WTC11 (cell line): ENCODE measurements at regions not wholly inside any gene's neighbourhood (a gene's known extent, or its start where the extent isn't known, plus 50 kb on each side); places are given as distances from the start of the nearest gene placed in this dataset.

Source experiments
- CBFB ChIP-seq: sonication (generic); formaldehyde crosslinking; IDR thresholded peaks from 2 replicates; pipeline ENCODE4 v1.8.1; 2022; ENCODE audit warnings: mild to moderate bottlenecking, low read depth, missing genetic modification reagents
- FOXJ3 ChIP-seq: sonication (generic); formaldehyde crosslinking; IDR thresholded peaks from 2 replicates; pipeline ENCODE4 v1.9.0; 2021; ENCODE audit warnings: missing genetic modification reagents, mild to moderate bottlenecking, borderline replicate concordance
- KAT7 ChIP-seq: sonication (generic); formaldehyde crosslinking; IDR thresholded peaks from 2 replicates; pipeline ENCODE4 v1.8.1; 2023; ENCODE audit warnings: missing genetic modification reagents, mild to moderate bottlenecking, borderline replicate concordance
- NFE2L1 ChIP-seq: sonication (generic); formaldehyde crosslinking; IDR thresholded peaks from 2 replicates; pipeline ENCODE4 v1.8.1; 2023; ENCODE audit warnings: missing genetic modification reagents
- TF ChIP-seq, protein P1 (sequence below): fragments of 200-600 bp; IDR thresholded peaks from 2 replicates; pipeline ENCODE4 v1.8.0; 2022; ENCODE audit warnings: antibody characterized with exemption
- TF ChIP-seq, protein P2 (sequence below): sonication (generic); formaldehyde crosslinking; IDR thresholded peaks from 2 replicates; pipeline ENCODE4 v1.8.1; 2023; ENCODE audit warnings: mild to moderate bottlenecking, missing genetic modification reagents, borderline replicate concordance
- TF ChIP-seq, protein P3 (sequence below): sonication (generic); formaldehyde crosslinking; IDR thresholded peaks from 2 replicates; pipeline ENCODE4 v1.8.1; 2023; ENCODE audit warnings: mild to moderate bottlenecking, moderate library complexity, missing genetic modification reagents
- TF ChIP-seq, protein P4 (sequence below): sonication (generic); formaldehyde crosslinking; IDR thresholded peaks from 2 replicates; pipeline ENCODE4 v1.8.0; 2022; ENCODE audit warnings: missing genetic modification reagents
- TF ChIP-seq, protein P5 (sequence below): sonication (generic); formaldehyde crosslinking; IDR thresholded peaks from 2 replicates; pipeline ENCODE4 v1.8.1; 2023; ENCODE audit warnings: mild to moderate bottlenecking, missing genetic modification reagents, moderate library complexity
- TF ChIP-seq, protein P6 (sequence below): sonication (generic); formaldehyde crosslinking; IDR thresholded peaks from 2 replicates; pipeline ENCODE4 v1.8.0; 2022; ENCODE audit warnings: mild to moderate bottlenecking, missing genetic modification reagents
- TF ChIP-seq, protein P7 (sequence below): fragments of 250-450 bp; sonication (Bioruptor Pico); IDR thresholded peaks from 2 replicates; pipeline ENCODE4 v1.9.0; 2021; ENCODE audit warnings: mild to moderate bottlenecking

DNA sequence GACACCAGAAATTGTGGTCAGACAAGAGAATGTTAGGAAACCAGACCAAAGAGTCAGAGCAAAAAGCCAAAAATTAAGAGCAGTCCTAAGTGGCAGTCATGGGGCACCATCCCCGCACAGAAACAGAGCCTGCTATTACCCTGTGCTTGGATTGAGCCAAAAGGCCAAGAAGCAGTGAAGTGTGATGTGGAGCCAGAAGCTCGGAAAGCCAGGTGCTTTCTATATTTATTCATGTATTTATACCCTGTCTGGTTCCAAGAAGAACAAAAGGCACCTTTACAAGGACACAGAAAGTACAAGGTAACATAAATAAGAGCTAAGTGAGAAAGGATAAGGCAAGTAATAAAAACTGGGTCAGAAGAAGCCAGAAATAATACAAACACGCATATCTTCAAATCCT, 336.2 kb upstream of the CNR1 start:
- TF ChIP-seq KAT7 (CRISPR knock-in tag) (no peak), CBFB (CRISPR knock-in tag) (no peak), FOXJ3 (CRISPR knock-in tag) (no peak), NFE2L1 (CRISPR knock-in tag) (no peak)
- TF ChIP-seq, protein P1, sequence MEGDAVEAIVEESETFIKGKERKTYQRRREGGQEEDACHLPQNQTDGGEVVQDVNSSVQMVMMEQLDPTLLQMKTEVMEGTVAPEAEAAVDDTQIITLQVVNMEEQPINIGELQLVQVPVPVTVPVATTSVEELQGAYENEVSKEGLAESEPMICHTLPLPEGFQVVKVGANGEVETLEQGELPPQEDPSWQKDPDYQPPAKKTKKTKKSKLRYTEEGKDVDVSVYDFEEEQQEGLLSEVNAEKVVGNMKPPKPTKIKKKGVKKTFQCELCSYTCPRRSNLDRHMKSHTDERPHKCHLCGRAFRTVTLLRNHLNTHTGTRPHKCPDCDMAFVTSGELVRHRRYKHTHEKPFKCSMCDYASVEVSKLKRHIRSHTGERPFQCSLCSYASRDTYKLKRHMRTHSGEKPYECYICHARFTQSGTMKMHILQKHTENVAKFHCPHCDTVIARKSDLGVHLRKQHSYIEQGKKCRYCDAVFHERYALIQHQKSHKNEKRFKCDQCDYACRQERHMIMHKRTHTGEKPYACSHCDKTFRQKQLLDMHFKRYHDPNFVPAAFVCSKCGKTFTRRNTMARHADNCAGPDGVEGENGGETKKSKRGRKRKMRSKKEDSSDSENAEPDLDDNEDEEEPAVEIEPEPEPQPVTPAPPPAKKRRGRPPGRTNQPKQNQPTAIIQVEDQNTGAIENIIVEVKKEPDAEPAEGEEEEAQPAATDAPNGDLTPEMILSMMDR, result no peak
- TF ChIP-seq, protein P2, sequence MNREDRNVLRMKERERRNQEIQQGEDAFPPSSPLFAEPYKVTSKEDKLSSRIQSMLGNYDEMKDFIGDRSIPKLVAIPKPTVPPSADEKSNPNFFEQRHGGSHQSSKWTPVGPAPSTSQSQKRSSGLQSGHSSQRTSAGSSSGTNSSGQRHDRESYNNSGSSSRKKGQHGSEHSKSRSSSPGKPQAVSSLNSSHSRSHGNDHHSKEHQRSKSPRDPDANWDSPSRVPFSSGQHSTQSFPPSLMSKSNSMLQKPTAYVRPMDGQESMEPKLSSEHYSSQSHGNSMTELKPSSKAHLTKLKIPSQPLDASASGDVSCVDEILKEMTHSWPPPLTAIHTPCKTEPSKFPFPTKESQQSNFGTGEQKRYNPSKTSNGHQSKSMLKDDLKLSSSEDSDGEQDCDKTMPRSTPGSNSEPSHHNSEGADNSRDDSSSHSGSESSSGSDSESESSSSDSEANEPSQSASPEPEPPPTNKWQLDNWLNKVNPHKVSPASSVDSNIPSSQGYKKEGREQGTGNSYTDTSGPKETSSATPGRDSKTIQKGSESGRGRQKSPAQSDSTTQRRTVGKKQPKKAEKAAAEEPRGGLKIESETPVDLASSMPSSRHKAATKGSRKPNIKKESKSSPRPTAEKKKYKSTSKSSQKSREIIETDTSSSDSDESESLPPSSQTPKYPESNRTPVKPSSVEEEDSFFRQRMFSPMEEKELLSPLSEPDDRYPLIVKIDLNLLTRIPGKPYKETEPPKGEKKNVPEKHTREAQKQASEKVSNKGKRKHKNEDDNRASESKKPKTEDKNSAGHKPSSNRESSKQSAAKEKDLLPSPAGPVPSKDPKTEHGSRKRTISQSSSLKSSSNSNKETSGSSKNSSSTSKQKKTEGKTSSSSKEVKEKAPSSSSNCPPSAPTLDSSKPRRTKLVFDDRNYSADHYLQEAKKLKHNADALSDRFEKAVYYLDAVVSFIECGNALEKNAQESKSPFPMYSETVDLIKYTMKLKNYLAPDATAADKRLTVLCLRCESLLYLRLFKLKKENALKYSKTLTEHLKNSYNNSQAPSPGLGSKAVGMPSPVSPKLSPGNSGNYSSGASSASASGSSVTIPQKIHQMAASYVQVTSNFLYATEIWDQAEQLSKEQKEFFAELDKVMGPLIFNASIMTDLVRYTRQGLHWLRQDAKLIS, result no peak
- TF ChIP-seq, protein P3, sequence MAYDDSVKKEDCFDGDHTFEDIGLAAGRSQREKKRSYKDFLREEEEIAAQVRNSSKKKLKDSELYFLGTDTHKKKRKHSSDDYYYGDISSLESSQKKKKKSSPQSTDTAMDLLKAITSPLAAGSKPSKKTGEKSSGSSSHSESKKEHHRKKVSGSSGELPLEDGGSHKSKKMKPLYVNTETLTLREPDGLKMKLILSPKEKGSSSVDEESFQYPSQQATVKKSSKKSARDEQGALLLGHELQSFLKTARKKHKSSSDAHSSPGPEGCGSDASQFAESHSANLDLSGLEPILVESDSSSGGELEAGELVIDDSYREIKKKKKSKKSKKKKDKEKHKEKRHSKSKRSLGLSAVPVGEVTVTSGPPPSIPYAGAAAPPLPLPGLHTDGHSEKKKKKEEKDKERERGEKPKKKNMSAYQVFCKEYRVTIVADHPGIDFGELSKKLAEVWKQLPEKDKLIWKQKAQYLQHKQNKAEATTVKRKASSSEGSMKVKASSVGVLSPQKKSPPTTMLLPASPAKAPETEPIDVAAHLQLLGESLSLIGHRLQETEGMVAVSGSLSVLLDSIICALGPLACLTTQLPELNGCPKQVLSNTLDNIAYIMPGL (CRISPR knock-in tag), result no peak
- TF ChIP-seq, protein P4, sequence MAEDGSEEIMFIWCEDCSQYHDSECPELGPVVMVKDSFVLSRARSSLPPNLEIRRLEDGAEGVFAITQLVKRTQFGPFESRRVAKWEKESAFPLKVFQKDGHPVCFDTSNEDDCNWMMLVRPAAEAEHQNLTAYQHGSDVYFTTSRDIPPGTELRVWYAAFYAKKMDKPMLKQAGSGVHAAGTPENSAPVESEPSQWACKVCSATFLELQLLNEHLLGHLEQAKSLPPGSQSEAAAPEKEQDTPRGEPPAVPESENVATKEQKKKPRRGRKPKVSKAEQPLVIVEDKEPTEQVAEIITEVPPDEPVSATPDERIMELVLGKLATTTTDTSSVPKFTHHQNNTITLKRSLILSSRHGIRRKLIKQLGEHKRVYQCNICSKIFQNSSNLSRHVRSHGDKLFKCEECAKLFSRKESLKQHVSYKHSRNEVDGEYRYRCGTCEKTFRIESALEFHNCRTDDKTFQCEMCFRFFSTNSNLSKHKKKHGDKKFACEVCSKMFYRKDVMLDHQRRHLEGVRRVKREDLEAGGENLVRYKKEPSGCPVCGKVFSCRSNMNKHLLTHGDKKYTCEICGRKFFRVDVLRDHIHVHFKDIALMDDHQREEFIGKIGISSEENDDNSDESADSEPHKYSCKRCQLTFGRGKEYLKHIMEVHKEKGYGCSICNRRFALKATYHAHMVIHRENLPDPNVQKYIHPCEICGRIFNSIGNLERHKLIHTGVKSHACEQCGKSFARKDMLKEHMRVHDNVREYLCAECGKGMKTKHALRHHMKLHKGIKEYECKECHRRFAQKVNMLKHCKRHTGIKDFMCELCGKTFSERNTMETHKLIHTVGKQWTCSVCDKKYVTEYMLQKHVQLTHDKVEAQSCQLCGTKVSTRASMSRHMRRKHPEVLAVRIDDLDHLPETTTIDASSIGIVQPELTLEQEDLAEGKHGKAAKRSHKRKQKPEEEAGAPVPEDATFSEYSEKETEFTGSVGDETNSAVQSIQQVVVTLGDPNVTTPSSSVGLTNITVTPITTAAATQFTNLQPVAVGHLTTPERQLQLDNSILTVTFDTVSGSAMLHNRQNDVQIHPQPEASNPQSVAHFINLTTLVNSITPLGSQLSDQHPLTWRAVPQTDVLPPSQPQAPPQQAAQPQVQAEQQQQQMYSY (CRISPR knock-in tag), result no peak
- TF ChIP-seq, protein P5, sequence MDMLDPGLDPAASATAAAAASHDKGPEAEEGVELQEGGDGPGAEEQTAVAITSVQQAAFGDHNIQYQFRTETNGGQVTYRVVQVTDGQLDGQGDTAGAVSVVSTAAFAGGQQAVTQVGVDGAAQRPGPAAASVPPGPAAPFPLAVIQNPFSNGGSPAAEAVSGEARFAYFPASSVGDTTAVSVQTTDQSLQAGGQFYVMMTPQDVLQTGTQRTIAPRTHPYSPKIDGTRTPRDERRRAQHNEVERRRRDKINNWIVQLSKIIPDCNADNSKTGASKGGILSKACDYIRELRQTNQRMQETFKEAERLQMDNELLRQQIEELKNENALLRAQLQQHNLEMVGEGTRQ (CRISPR knock-in tag), result no peak
- TF ChIP-seq, protein P6, sequence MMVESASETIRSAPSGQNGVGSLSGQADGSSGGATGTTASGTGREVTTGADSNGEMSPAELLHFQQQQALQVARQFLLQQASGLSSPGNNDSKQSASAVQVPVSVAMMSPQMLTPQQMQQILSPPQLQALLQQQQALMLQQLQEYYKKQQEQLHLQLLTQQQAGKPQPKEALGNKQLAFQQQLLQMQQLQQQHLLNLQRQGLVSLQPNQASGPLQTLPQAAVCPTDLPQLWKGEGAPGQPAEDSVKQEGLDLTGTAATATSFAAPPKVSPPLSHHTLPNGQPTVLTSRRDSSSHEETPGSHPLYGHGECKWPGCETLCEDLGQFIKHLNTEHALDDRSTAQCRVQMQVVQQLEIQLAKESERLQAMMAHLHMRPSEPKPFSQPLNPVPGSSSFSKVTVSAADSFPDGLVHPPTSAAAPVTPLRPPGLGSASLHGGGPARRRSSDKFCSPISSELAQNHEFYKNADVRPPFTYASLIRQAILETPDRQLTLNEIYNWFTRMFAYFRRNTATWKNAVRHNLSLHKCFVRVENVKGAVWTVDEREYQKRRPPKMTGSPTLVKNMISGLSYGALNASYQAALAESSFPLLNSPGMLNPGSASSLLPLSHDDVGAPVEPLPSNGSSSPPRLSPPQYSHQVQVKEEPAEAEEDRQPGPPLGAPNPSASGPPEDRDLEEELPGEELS (CRISPR knock-in tag), result no peak
- TF ChIP-seq, protein P7, sequence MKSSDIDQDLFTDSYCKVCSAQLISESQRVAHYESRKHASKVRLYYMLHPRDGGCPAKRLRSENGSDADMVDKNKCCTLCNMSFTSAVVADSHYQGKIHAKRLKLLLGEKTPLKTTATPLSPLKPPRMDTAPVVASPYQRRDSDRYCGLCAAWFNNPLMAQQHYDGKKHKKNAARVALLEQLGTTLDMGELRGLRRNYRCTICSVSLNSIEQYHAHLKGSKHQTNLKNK (CRISPR knock-in tag), result no peak
